GM21367 (cell line): ENCODE measurements at regions not wholly inside any gene's neighbourhood (a gene's known extent, or its start where the extent isn't known, plus 50 kb on each side); places are given as distances from the start of the nearest gene placed in this dataset.
"Not testable (repeated sequence)": the region's sequence is repeated elsewhere in the genome, so short reads cannot be mapped to it uniquely, and the experiment has no call there.

Experiments
- ATAC-seq: cut with Tn5 transposase; IDR thresholded peaks from one replicate; pipeline ENCODE4 v1.9.1; 2021; ENCODE audit not compliant: unreplicated experiment

- no peak for ATAC-seq
Measured at GRCh38 chr16:60816461-60816860, 1219.8 kb downstream of the CDH8 start.

- ATAC-seq, result no peak
Measured at GRCh38 chr16:60815865-60816264, 1220.4 kb downstream of the CDH8 start.

- no peak for ATAC-seq
Measured at GRCh38 chr16:60815033-60815432, 1221.2 kb downstream of the CDH8 start.

GRCh38 chr16:60811657-60812056, 1224.6 kb downstream of the CDH8 start:
- ATAC-seq, result no peak

GRCh38 chr16:60811051-60811608, 1225.1 kb downstream of the CDH8 start:
- no peak for ATAC-seq

GRCh38 chr16:60810250-60810649, 1226.0 kb downstream of the CDH8 start:
- ATAC-seq, result no peak

- no peak for ATAC-seq
Measured at GRCh38 chr16:60792437-60792836, 1243.8 kb downstream of the CDH8 start.

GRCh38 chr16:60788631-60789030, 1247.6 kb downstream of the CDH8 start:
- ATAC-seq, result no peak

- no peak for ATAC-seq
Measured at GRCh38 chr16:60776281-60776680, 1260.0 kb downstream of the CDH8 start.

- ATAC-seq, result no peak
Measured at GRCh38 chr16:60771138-60771537, 1265.1 kb downstream of the CDH8 start.

- not testable (repeated sequence) for ATAC-seq
Measured at GRCh38 chr16:60770384-60770783, 1265.9 kb downstream of the CDH8 start.

- no peak for ATAC-seq
Measured at GRCh38 chr16:60763869-60764268, 1272.4 kb downstream of the CDH8 start.

GRCh38 chr16:60755907-60756306, 1280.3 kb downstream of the CDH8 start:
- ATAC-seq, result no peak

- ATAC-seq, result no peak
Measured at GRCh38 chr16:60748366-60748765, 1287.9 kb downstream of the CDH8 start.

- ATAC-seq, result no peak
Measured at GRCh38 chr16:60744198-60744597, 1292.0 kb downstream of the CDH8 start.

- ATAC-seq, result no peak
Measured at GRCh38 chr16:60741810-60742209, 1294.4 kb downstream of the CDH8 start.

- ATAC-seq, result no peak
Measured at GRCh38 chr16:60739737-60740683, 1296.2 kb downstream of the CDH8 start.

GRCh38 chr16:60731329-60732050, 1304.7 kb downstream of the CDH8 start:
- no peak for ATAC-seq

- ATAC-seq, result no peak
Measured at GRCh38 chr16:60729051-60729450, 1307.2 kb downstream of the CDH8 start.

GRCh38 chr16:60727851-60728250, 1308.4 kb downstream of the CDH8 start:
- ATAC-seq, result no peak

- ATAC-seq, result no peak
Measured at GRCh38 chr16:60720060-60720459, 1316.2 kb downstream of the CDH8 start.

- no peak for ATAC-seq
Measured at GRCh38 chr16:60717808-60718207, 1318.4 kb downstream of the CDH8 start.
